ENCODE measurements at regions not wholly inside any gene's neighbourhood (a gene's known extent, or its start where the extent isn't known, plus 50 kb on each side); places are given as distances from the start of the nearest gene placed in this dataset.
"Not testable (repeated sequence)": the region's sequence is repeated elsewhere in the genome, so short reads cannot be mapped to it uniquely, and the experiment has no call there.

GRCh38 chr22:22329792-22330191, 85.2 kb downstream of the VPREB1 start:
- Histone ChIP-seq H3K79me2 (no peaks in the 10 kb centered on the region), H3K36me3 (ENCODE audit: control insufficient read depth, insufficient read depth, low read length) (no peaks in the 10 kb centered on the region), H3K4me1 (peaks cover 8% of the 10 kb centered on the region), H2AFZ (no peak overlapping the region), H3K4me2 (ENCODE audit: low read length) (no peak overlapping the region), H3K27me3 (ENCODE audit: control insufficient read depth, insufficient read depth, low read length) (no peaks in the 10 kb centered on the region), H3K27ac (no peak overlapping the region), H3K4me3 (ENCODE audit: low read depth, low read length) (no peak overlapping the region), H3K9ac (no peak overlapping the region), H3K9me3 (ENCODE audit: control insufficient read depth, low read length) (no peaks in the 10 kb centered on the region)
- TF ChIP-seq CTCF (IDR thresholded peaks at IDR 0.05), result no peak

- not testable (repeated sequence) for H3K27me3 ChIP-seq (ENCODE audit: control insufficient read depth, insufficient read depth, low read length); H3K4me3 ChIP-seq (ENCODE audit: low read depth, low read length)
Observed at GRCh38 chr22:22335640-22336039, 91.1 kb downstream of the VPREB1 start.

GRCh38 chr22:22336333-22336732, 91.7 kb downstream of the VPREB1 start:
- not testable (repeated sequence) for H3K9ac ChIP-seq; H3K4me1 ChIP-seq; H2AFZ ChIP-seq; H3K4me3 ChIP-seq (ENCODE audit: low read depth, low read length); H3K27ac ChIP-seq; H3K36me3 ChIP-seq (ENCODE audit: control insufficient read depth, insufficient read depth, low read length); H3K9me3 ChIP-seq (ENCODE audit: control insufficient read depth, low read length); H3K27me3 ChIP-seq (ENCODE audit: control insufficient read depth, insufficient read depth, low read length); H3K79me2 ChIP-seq; H3K4me2 ChIP-seq (ENCODE audit: low read length)

More at GRCh38 chr22:22335640-22336039, 91.1 kb downstream of the VPREB1 start:
- not testable (repeated sequence) for H3K9me3 ChIP-seq (ENCODE audit: control insufficient read depth, low read length); H2AFZ ChIP-seq; H3K4me1 ChIP-seq; H3K27ac ChIP-seq; H3K9ac ChIP-seq; H3K36me3 ChIP-seq (ENCODE audit: control insufficient read depth, insufficient read depth, low read length); H3K79me2 ChIP-seq; H3K4me2 ChIP-seq (ENCODE audit: low read length)

GRCh38 chr22:22338778-22339177, 94.2 kb downstream of the VPREB1 start:
- not testable (repeated sequence) for H3K27ac ChIP-seq; H3K27me3 ChIP-seq (ENCODE audit: control insufficient read depth, insufficient read depth, low read length); H3K4me1 ChIP-seq; H3K9ac ChIP-seq; H3K4me3 ChIP-seq (ENCODE audit: low read depth, low read length); H3K9me3 ChIP-seq (ENCODE audit: control insufficient read depth, low read length); H3K36me3 ChIP-seq (ENCODE audit: control insufficient read depth, insufficient read depth, low read length); H3K4me2 ChIP-seq (ENCODE audit: low read length); H3K79me2 ChIP-seq; H2AFZ ChIP-seq

- TF ChIP-seq CTCF (IDR thresholded peaks at IDR 0.05), result no peak
- Histone ChIP-seq H3K4me1 (no peaks in the 10 kb centered on the region), H3K27ac (no peak overlapping the region), H2AFZ (no peak overlapping the region), H3K4me2 (ENCODE audit: low read length) (no peak overlapping the region), H3K27me3 (ENCODE audit: control insufficient read depth, insufficient read depth, low read length) (no peaks in the 10 kb centered on the region), H3K36me3 (ENCODE audit: control insufficient read depth, insufficient read depth, low read length) (no peaks in the 10 kb centered on the region), H3K4me3 (ENCODE audit: low read depth, low read length) (no peak overlapping the region), H3K9ac (no peak overlapping the region), H3K79me2 (no peaks in the 10 kb centered on the region), H3K9me3 (ENCODE audit: control insufficient read depth, low read length) (no peaks in the 10 kb centered on the region)
Observed at GRCh38 chr22:22341736-22342135, 97.2 kb downstream of the VPREB1 start.

GRCh38 chr22:22342697-22343580, 98.4 kb downstream of the VPREB1 start:
- H2AFZ ChIP-seq, result no peak overlapping the region
- no peak overlapping the region for H3K27ac ChIP-seq
- H3K36me3 ChIP-seq (ENCODE audit: control insufficient read depth, insufficient read depth, low read length), result no peaks in the 10 kb centered on the region
- H3K9ac ChIP-seq, result no peak overlapping the region
- H3K9me3 ChIP-seq (ENCODE audit: control insufficient read depth, low read length), result no peaks in the 10 kb centered on the region
- no peaks in the 10 kb centered on the region for H3K4me1 ChIP-seq
- no peak overlapping the region for H3K4me3 ChIP-seq (ENCODE audit: low read depth, low read length)
- TF ChIP-seq CTCF (IDR thresholded peaks at IDR 0.05), result peak; percentile 72
- no peak overlapping the region for H3K4me2 ChIP-seq (ENCODE audit: low read length)
- H3K79me2 ChIP-seq, result no peaks in the 10 kb centered on the region
- no peaks in the 10 kb centered on the region for H3K27me3 ChIP-seq (ENCODE audit: control insufficient read depth, insufficient read depth, low read length)

Measured in parathyroid adenoma (tissue), 2 donors.